ENCODE measurements at regions not wholly inside any gene's neighbourhood (a gene's known extent, or its start where the extent isn't known, plus 50 kb on each side); places are given as distances from the start of the nearest gene placed in this dataset.
"Not testable (repeated sequence)": the region's sequence is repeated elsewhere in the genome, so short reads cannot be mapped to it uniquely, and the experiment has no call there.

DNA sequence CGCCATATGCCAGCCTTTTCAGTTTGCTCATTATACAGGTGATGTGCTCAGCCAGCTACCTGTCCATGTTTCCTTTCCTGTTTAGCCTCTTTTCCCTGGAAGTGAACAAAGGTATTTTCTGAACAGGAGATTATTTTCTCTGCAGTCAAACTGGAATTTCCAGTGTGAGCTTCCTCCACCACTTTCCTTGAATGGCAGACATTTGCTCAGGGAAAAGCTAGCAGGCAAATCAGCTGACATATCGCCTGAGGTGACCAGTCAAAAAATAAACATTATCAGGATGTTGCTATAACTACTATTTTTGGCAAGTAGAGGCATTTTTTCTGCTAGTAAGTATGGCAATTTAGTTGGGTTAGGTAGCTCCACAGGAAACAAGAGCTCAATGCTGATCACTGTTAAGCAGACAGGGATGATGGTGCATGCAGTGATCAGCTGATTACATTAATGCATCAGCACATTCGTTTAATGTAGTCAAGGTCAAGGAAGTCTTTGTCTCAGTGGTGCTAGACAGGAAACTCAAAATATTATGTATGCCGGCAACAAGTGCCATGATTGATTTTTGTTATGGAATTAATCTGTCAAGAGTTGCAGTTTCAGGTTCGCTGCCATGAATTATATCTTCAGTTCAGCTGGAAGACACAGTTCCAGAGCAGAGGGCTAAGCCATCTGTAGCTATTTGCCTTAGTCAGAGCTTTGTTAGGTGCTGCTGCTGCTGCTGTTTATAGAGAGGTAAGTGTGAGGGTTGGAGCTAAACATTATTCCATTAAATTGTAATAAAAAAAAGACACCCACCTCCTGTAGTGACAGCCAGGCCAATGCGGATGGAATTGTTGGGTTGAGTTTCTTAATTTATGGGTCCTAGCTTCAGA is 179.7 kb upstream of the ST6GALNAC5 start:
- no peak for DNase-seq (ENCODE audit: low spot score)
- intact Hi-C loops (cut with DNase I): no loop called here

DNA sequence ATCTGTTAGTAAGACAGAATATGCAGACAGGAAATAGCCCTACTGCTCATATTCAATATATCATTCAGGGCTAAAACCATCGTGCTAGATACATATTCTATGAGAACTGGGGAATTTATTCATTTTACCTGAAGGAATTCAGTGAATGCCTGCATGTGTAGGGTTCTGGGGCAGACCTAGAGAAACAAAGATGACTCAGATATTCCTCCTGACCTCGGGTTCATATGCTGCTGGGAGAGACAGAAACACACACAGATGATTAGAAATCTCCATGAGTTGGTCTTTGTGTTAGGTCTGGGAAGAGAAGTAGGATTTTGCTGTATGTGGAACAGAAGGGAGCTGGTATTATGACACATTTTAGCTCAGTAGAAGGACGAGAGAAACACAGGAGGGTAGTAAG is 176.5 kb upstream of the ST6GALNAC5 start:
- intact Hi-C loops (cut with DNase I): no loop called here

DNA sequence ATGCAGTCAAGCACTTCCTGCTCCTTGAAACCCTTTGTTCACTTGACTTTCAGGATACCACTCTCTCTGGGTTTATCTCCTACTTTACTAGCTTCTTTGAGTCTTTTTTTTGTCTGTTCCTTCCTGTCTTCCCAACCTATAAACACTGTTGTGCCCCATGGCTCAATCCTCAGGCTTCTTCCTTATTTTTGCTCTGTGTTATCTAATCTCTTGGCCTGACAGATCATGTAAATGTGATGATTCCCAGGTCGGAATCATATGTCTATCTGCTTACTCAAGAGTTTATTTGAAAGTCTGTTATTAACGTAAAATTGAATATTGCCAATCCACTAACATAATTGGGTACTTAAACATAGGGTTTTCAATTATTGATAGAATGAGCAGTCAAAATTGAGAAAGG is 171.7 kb upstream of the ST6GALNAC5 start:
- intact Hi-C loops (cut with DNase I): no loop called here
- DNase-seq (ENCODE audit: low spot score): no peak

More for the DNA sequence above, 176.5 kb upstream of the ST6GALNAC5 start:
- no peak for DNase-seq (ENCODE audit: low spot score)

DNA sequence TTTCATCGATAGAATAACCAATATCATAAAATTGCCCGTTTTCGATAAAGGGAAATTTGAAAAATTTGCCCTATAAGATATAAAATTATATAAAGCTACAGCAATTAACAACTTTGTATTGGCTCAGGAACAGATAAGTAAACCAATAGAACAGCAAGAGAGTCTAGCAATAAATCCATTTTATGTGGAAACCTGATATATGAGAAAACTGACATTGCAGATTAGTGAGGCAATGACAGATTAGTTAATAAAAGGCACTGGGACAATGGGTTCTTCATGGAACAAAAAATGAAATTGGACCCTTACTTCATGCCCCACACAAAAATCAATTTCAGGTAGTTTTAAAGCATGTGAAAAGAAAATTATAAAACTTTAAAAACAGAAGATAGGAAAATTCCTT is 169.9 kb upstream of the ST6GALNAC5 start:
- intact Hi-C loops (cut with DNase I): no loop called here

DNA sequence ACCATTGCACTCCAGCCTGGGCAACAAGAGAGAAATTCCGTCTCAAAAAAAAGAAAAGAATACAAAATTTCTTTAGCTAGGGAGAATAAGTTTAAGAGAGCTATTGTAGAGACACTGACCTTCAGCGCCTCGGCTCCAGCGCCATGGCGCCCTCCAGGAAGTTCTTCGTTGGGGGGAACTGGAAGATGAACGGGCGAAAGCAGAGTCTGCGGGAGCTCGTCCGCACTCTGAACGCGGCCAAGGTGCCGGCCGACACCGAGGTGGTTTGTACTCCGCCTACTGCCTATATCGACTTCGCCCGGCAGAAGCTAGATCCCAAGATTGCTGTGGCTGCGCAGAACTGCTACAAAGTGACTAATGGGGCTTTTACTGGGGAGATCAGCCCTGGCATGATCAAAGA is 167.6 kb upstream of the ST6GALNAC5 start:
- intact Hi-C loops (cut with DNase I): not testable (repeated sequence)
- peak; percentile 47 for DNase-seq (ENCODE audit: low spot score)

More for the DNA sequence above, 169.9 kb upstream of the ST6GALNAC5 start:
- no peak for DNase-seq (ENCODE audit: low spot score)

DNA sequence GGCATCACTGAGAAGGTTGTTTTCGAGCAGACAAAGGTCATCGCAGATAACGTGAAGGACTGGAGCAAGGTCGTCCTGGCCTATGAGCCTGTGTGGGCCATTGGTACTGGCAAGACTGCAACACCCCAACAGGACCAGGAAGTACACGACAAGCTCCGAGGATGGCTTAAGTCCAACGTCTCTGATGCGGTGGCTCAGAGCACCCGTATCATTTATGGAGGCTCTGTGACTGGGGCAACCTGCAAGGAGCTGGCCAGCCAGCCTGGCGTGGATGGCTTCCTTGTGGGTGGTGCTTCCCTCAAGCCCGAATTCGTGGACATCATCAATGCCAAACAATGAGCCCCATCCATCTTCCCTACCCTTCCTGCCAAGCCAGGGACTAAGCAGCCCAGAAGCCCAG is 167.1 kb upstream of the ST6GALNAC5 start:
- DNase-seq (ENCODE audit: low spot score): peak; percentile 53
- intact Hi-C loops (cut with DNase I): not testable (repeated sequence)

DNA sequence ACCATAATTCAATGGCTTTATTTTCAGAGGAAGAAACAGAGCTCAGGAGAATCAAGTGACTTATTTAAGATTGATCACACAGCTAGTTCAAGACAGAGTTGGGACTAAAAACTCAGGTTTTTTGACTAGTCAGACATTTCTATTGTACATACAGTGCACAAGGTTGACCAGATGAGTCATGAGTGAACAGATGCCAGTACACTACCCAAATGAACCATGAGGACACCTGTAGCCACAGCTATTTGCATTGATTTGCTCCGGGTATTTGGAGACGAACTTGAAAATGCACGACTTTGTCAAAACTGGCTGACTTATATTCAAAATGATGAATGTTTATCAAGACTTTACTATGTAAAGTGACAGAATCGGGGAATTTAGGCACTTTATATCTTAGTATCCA is 161.7 kb upstream of the ST6GALNAC5 start:
- intact Hi-C loops (cut with DNase I): no loop called here

DNA sequence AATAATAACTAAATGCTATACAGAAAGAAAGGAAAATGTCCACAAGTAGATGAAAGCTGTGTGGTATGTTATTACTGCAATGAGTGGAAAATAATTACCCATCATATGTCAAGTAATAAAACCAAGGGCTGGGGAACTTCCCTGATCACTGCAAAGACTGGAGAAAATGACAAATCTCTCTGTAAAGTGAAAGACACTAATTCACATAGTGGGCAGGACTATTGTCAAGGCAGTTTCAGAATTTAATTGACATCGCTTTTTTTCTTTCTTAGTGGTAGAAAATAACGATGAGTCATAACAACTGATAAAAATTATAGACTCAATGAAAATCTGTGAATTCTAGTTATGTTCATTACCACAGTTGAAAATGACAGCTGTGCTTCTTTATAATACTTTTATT is 153.7 kb upstream of the ST6GALNAC5 start:
- intact Hi-C loops (cut with DNase I): no loop called here
- no peak for DNase-seq (ENCODE audit: low spot score)

More for the DNA sequence above, 161.7 kb upstream of the ST6GALNAC5 start:
- DNase-seq (ENCODE audit: low spot score): no peak

DNA sequence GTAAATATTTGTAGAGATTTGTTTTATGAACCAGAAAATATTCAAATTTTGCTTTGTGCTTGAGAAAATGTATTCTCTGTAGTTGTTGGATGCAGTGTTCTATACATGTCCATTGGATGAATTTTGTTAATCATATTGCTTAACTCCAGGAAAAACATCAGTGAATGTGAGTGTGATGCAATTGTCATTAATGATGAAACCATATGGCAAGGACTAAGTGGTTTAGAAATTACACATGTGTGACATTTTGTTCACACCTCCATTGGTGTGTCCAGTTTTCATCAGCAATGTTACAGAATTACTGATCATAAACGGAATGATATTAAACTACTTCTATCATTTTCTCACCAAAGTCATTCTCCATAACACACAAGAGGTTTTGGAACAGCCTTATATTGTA is 151.8 kb upstream of the ST6GALNAC5 start:
- intact Hi-C loops (cut with DNase I): no loop called here
- no peak for DNase-seq (ENCODE audit: low spot score)

DNA sequence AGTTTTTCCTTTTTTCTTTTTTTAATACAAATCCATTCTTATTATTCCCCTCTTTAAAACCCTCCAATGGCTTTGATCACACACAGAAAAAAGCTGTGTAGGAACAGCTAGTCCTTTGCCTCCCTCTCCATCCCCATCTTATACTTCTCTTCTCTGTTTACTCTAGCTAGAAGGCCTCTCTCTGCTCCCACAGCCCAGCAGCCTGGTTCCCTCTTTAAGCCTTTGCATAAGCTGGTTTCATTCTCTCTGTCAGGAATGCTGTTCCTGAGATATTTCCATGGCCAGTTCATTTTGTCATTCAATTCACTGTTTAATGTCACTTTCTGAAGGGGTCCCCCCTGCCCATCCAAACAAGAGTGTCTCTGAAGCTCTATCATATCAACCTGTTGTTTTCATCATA is 143.3 kb upstream of the ST6GALNAC5 start:
- intact Hi-C loops (cut with DNase I): no loop called here
- no peak for DNase-seq (ENCODE audit: low spot score)

DNA sequence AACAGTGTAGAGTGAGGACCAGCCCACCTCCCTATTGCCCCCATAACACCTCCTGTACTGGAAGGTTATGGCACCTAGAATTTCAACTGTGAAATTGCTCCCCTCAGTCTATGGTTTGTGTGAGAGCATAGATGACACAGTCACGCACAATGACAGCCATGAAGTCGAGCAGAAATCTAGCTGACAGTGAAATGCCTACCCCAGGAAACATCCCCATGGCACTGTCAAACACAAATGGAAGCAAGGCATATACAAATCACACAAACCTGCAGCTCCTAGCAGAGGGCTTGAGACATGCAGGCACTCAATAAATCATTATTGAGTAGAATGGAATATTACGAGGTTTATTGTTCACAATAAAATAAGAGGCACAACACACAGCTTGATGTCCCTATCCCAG is 142.5 kb upstream of the ST6GALNAC5 start:
- intact Hi-C loops (cut with DNase I): no loop called here
- DNase-seq (ENCODE audit: low spot score): no peak

DNA sequence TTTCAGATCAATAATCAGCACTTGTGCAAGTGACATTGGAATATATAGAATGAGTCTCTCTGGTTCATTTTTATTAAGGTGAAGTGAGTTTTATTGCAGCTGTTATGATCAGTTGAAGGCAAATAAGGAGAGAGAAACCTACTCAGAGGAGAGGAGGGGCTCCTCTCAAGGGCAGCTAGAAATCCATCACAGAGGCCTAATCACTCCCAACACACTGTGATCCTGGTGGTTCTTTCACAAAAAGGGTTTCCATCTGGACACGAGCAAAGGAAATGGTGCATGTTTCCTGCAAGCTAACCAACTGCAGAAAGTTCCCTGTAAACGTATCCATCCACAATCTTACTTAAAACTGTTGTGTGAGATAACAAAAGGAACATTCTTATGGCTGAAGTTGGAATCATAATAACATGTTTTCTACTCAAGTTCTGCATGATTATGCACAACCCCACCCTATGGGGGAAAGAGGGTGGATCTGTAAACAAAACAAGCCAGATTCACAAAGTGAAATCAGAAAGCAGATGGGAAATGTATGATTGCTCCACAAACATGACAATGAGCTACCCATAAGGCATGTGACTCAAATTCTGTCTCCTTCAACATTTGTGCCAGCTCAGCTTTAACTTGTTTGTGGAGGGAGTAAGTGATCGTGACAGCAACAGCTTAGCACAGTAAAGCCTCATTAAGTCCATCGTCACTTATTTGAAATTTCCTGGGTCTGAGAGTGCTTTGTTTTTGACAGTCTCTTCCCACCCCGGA is 141.2 kb upstream of the ST6GALNAC5 start:
- intact Hi-C loops (cut with DNase I): no loop called here
- DNase-seq (ENCODE audit: low spot score): no peak

DNA sequence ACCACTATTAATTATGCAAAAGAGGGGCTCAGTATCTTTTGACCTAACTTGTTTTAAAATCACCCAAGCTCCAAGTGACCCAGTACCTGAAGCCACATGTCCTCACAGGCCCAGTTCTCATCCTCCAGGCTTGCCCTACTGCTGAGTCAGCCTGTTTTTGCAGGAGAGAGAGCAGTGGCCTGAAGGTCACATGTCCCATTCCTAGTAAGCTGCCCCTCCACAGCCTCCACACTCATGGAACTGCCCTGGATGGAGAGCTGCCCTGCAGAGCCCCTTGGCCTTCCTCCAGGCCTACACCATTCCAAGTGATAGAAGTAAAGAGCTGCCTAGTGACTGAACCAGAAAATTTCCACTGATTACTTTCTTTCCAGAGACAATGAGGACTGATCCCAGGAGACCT is 139.8 kb upstream of the ST6GALNAC5 start:
- intact Hi-C loops (cut with DNase I): no loop called here
- DNase-seq (ENCODE audit: low spot score): no peak

DNA sequence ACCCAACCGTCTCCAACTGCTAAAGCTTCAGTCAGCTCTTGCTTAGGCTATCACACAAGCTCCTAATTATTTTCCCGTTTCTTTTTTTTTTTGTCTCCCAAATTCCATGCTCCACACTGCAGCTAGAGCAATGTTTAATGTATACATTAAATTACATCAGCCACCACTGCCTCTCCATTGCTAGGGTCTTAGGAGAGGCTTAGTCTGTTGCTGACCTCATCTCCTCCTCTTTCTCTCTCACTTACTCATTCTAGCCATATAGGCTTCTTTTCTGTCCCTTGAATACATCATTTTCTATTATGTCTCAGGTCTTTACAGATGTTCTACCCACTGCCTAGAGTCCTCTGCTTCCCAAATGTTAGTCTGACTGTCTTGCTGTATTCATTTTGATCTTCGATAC is 138.1 kb upstream of the ST6GALNAC5 start:
- intact Hi-C loops (cut with DNase I): no loop called here
- DNase-seq (ENCODE audit: low spot score): no peak

DNA sequence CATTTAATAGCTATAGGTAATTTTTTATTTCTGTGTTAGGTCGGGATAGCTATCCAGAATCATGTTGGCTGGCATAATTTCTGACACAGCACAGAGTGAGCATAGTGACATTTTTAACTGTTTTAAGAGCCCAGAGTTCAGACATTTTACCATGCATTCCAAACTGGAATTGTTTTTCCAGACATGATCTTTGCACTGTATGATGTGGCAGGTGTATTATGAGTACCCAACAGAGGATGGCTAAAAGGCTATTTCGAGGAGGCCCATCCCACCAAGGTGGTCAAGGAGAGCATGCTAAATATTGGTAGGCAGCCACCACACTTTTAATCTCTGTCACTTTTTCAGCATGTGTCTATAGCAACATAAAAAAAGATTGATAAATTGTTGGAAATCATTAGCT is 137.3 kb upstream of the ST6GALNAC5 start:
- intact Hi-C loops (cut with DNase I): no loop called here
- no peak for DNase-seq (ENCODE audit: low spot score)

DNA sequence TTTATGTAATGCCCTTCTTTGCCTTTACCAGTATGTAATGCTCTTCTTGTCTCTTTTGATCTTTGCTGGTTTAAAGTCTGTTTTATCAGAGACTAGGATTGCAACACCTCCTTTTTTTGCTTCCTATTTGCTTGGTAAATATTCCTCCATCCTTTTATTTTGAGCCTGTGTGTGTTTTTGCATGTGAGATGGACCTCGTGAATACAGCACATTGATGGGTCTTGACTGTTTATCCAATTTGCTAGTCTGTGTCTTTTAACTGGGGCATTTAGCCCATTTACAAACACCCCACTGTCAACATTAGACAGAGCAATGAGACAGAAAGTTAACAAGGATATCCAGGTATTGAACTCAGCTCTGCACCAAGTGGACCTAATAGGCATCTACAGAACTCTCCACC is 128.9 kb upstream of the ST6GALNAC5 start:
- DNase-seq (ENCODE audit: low spot score); intact Hi-C loops (cut with DNase I): not testable (repeated sequence)

DNA sequence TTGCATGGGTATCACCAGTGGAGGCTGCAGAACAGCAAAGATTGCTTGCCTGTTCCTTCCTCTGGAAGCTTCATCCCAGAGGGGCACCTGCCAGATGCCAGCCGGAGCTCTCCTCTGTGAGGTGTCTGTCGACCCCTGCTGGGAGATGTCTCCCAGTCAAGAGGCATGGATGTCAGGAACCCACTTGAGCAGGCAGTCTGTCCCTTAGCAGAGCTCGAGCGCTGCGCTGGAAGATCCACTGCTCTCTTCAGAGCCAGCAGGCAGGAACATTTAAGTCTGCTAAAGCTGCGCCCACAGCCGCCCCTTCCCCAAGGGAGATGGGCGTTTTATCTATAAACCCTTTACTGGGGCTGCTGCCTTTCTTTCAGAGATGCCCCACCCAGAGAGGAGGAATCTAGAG is 126.3 kb upstream of the ST6GALNAC5 start:
- intact Hi-C loops (cut with DNase I); DNase-seq (ENCODE audit: low spot score): not testable (repeated sequence)

DNA sequence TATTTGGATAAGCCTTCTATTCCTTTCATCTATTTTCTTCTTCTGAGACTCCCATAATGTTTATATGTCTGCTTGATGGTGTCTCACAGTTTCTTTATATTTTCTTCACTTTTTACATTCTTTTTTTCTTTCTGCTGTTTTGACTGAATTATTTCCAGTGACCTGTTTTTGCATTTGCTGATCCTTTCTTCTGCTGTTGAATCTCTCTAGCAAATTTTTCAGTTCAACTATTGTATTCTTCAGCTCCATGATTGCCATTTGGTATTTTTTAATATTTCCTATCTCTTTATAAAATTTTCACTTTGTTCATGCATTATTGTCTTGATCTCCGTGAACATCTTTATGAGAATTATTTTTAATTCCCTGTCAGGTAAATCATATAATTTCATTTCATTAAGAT is 122.3 kb upstream of the ST6GALNAC5 start:
- intact Hi-C loops (cut with DNase I): no loop called here
- DNase-seq (ENCODE audit: low spot score): no peak

DNA sequence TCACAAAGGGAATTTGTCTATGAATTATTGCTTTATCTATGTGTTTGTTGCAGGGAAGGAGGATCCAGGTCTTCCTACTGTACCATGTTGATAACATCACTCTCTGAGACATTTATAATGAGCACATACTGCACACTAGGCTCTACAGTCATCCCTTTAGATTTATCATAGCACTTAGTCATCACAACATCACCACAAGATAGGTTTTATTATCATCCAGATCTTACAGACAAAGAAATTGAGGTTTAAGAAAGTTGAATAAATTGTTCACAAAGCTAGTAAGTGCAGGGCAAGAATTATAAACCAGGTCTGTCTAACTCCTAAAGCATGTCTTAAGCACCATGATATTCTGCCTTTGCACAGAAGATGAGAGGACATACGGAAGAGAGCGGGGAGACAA is 121.1 kb upstream of the ST6GALNAC5 start:
- DNase-seq (ENCODE audit: low spot score): no peak
- intact Hi-C loops (cut with DNase I): no loop called here

DNA sequence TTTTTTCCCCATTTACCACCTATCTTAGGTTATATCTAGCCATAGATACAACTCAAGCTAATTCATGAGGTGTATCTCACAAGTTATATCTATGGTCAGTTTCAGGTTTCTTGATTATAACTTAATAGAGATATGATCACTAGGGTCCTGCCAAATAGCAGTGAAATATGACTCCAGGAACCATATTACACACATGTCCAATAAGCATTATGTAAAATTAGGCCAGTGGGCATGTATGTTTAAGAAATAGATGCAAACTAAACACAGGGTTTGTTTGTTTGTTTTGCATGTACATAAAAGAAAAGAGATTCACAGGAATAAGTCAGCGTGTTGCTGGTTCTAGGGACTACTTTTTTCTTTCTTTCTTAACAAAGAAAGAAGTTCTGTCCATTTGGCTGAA is 112.5 kb upstream of the ST6GALNAC5 start:
- no peak for DNase-seq (ENCODE audit: low spot score)
- intact Hi-C loops (cut with DNase I): no loop called here
